D721Med (cell line): ENCODE measurements at regions not wholly inside any gene's neighbourhood (a gene's known extent, or its start where the extent isn't known, plus 50 kb on each side); places are given as distances from the start of the nearest gene placed in this dataset.

Experiments
- DNase-seq: peaks from one replicate; pipeline ENCODE4 v3.0.0; 2011; ENCODE audit warnings: low spot score; ENCODE audit not compliant: insufficient read length
- FAIRE-seq: peaks from 2 replicates; lab custom pipeline; 2011; peaks lifted over from hg19 to GRCh38; lab: Jason Lieb, UNC
- CTCF ChIP-seq: IDR thresholded peaks from 2 replicates; pipeline ENCODE4 v1.5.1; 2012; ENCODE audit warnings: mild to moderate bottlenecking, control low read depth; ENCODE audit not compliant: insufficient read depth; ENCODE audit errors: missing control alignments

DNA sequence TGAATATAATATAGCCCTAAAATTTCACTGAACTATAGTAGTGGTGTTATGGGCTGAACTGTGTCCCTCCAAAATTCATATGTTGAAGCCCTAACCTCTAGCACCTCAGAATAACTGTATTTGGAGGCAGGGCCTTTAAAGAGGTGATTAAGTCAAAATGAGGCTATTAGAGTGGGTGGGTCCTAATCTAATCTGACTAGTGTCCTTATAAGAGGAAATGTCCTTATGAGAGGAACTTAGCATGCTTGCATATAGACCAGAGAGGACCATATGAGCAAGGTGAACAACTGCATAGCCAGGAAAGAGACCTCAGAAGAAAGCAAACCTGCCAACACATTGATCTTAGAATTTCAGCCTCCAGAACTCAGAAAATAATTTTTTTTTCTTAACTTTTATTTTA, 238.4 kb downstream of the ZEB2 start:
- FAIRE-seq (no peak), DNase-seq (no peak)
- no peak for TF ChIP-seq CTCF

DNA sequence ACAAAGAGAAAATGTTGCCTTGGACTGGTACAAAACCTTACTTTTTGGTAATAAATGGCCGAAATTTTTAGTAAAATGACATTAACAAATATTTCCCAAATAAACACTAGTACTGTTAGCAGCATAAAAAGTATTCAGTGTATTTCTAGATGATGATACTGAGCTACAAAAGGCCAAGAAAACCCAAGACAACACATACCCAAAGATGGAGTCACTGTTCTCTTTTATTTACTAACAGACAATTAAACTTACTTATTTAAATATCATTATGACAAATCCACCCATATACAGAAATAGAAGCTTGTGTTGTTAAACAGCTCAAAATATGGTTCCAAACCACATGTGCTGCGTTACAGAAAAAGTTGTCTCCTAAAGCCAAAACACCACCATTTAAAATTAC, 239.9 kb downstream of the ZEB2 start:
- TF ChIP-seq CTCF = no peak
- DNase-seq = no peak

GRCh38 chr2:144279165-144279564, 240.8 kb downstream of the ZEB2 start:
- TF ChIP-seq CTCF = no peak
- no peak for DNase-seq
- FAIRE-seq = no peak

More for the DNA sequence above, 239.9 kb downstream of the ZEB2 start:
- no peak for FAIRE-seq

DNA sequence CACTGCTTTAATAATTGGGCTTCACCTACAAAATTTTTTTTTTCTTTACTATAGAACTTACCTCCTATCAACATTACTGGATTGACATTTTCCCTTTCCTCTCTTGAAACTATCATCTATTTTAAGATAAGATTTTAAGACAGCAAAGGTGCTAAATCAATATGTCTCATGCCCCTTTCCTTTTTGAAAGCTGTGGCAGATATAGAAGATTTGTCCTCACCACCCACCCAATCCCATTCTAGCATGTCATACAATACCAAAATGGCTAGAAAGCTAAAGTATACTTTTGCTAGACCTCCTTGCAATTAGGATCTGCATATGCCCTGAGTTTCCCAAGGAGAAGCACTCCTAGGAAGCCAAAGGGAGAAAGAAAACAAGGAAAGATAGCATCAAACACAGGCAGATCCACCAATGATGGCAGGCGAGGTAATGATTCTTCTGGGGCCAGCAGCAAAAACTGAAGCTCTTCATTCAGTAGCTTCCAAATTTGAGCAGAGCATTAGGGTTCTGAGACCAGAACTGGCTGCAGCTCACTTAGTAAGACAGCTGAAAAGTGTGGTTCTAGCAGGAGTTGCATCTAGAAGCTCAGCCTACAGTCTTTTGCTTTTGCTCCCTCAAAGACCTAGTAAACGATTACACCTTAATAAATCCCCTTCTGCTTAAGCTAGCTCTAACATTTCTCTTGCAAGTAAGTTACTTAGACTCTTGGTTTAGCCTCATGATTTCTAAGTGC, 242.1 kb downstream of the ZEB2 start:
- TF ChIP-seq CTCF = no peak
- DNase-seq (no peak), FAIRE-seq (no peak)

DNA sequence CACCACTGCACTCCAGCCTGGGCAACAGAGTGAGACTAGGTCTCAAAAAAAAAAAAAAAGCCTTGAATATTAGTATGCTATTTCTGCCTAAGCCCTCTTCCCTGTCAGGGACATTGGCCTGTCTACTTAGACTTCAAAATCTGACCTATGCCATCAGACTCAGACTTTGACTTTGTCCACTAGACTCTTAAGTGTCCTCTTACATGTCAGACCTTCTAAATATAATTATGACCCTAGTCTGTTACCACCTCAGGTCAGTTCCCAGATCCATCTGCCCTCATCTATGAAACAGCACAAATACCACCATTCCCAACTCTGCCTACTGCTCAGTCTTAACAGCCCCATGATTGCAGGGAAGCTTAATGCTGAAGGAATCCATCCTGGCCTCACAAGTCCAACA, 244.6 kb downstream of the ZEB2 start:
- FAIRE-seq (no peak), DNase-seq (no peak)
- no peak for TF ChIP-seq CTCF

DNA sequence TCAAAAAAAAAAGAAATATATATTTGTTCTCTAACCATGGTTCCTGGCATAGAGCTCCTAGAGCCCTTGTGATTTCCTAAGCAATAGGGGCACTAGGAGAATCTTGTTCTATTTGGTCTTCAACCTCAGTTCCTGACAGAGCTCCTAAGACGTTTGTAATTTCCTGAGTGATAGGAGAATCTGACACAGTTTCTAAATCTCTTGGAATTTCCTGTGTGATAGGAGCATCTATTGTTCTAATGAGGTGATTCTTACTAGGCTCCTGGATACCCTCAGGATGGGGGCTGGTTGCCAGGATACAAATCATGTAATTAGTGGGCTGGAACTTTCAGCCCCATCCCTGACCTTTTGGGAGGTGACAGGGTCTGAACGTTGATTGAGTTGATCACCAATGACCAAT, 245.8 kb downstream of the ZEB2 start:
- TF ChIP-seq CTCF = no peak
- FAIRE-seq (no peak), DNase-seq (no peak)

DNA sequence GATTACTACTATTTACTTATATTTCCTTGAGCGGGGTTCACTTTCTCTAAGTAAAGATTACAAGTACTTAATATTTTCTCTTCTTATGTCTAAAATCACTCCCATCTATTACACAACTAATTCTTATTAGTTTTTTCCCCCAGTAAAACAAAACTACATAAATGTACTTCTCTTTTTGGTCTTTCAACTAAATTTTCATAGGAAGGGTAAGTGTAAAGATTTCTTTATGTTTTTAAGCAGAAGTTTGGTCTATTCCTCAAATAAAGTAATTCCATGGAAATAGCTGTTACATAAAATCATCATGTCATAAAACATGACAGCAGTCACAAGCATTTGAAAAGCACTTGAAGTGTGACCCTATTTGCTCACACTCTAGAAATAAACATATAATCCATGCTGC, 249.0 kb downstream of the ZEB2 start:
- DNase-seq = no peak
- no peak for TF ChIP-seq CTCF
- FAIRE-seq = no peak
